H1 (cell line): ENCODE measurements at regions not wholly inside any gene's neighbourhood (a gene's known extent, or its start where the extent isn't known, plus 50 kb on each side); places are given as distances from the start of the nearest gene placed in this dataset.

Source experiments
- FOSL1 ChIP-seq: IDR thresholded peaks from 2 replicates; pipeline ENCODE4 v1.6.1; 2011; ENCODE audit warnings: mild to moderate bottlenecking, low read depth, low read length, moderate library complexity; ENCODE audit not compliant: insufficient read depth
- HDAC2 ChIP-seq, 2 experiments: fragments of 300-600 bp in 1 of 2; sonication (generic) in 1 of 2; IDR thresholded peaks; 2 replicates each; pipeline ENCODE4 v1.6.1; 2011 to 2012; ENCODE audit warnings: low read depth in 2 of 2, low read length in 2 of 2, mild to moderate bottlenecking in 2 of 2, moderate library complexity in 2 of 2, borderline replicate concordance in 1 of 2, inconsistent platforms in 1 of 2
- NRF1 ChIP-seq: IDR thresholded peaks from 2 replicates; pipeline ENCODE4 v1.6.1; 2011; ENCODE audit warnings: mild to moderate bottlenecking, low read depth, low read length, improper control_type of control experiment
- SP2 ChIP-seq: IDR thresholded peaks from 2 replicates; pipeline ENCODE4 v1.6.1; 2012; ENCODE audit warnings: mild to moderate bottlenecking, low read length, inconsistent platforms
- SUZ12 ChIP-seq: fragments of 200-600 bp; sonication (generic); IDR thresholded peaks from 2 replicates; pipeline ENCODE4 v1.6.1; 2012; ENCODE audit warnings: mild to moderate bottlenecking, inconsistent platforms, low read length, moderate library complexity, mixed read lengths
- TCF12 ChIP-seq: IDR thresholded peaks from 2 replicates; pipeline ENCODE4 v1.6.1; 2011; ENCODE audit warnings: low read depth, mild to moderate bottlenecking, low read length

DNA sequence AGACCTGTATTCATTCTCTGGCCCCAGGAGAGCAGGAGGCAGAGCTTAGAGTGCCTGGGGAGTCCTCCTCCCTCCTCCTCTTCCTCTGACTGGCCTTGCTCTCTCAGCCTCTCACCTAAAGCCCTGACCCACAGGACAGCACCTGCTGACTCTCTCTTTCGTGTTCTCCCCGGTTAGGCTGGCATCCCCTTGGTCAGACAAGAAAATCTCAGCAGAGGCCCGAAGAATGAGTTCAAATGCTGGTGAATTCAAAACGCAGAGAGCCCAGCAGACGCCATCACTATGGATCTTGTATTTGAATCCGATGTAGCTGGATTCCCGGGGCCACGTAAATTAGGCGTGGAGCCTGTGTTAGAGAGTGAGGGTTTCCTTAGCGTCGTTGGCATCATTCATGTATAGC lies 255.3 kb downstream of the KLF6 start (continued):
- no peak for TF ChIP-seq TCF12
- TF ChIP-seq HDAC2 (IDR thresholded peaks at IDR 0.05; ENCODE audit: borderline replicate concordance in 1 of 2, low read depth in 2 of 2, low read length in 2 of 2), result no peak
- no peak for TF ChIP-seq FOSL1
- no peak for TF ChIP-seq SUZ12
- no peak for TF ChIP-seq NRF1
- TF ChIP-seq SP2, result no peak
